ENCODE measurements at regions not wholly inside any gene's neighbourhood (a gene's known extent, or its start where the extent isn't known, plus 50 kb on each side); places are given as distances from the start of the nearest gene placed in this dataset.
"Not testable (repeated sequence)": the region's sequence is repeated elsewhere in the genome, so short reads cannot be mapped to it uniquely, and the experiment has no call there.

DNA sequence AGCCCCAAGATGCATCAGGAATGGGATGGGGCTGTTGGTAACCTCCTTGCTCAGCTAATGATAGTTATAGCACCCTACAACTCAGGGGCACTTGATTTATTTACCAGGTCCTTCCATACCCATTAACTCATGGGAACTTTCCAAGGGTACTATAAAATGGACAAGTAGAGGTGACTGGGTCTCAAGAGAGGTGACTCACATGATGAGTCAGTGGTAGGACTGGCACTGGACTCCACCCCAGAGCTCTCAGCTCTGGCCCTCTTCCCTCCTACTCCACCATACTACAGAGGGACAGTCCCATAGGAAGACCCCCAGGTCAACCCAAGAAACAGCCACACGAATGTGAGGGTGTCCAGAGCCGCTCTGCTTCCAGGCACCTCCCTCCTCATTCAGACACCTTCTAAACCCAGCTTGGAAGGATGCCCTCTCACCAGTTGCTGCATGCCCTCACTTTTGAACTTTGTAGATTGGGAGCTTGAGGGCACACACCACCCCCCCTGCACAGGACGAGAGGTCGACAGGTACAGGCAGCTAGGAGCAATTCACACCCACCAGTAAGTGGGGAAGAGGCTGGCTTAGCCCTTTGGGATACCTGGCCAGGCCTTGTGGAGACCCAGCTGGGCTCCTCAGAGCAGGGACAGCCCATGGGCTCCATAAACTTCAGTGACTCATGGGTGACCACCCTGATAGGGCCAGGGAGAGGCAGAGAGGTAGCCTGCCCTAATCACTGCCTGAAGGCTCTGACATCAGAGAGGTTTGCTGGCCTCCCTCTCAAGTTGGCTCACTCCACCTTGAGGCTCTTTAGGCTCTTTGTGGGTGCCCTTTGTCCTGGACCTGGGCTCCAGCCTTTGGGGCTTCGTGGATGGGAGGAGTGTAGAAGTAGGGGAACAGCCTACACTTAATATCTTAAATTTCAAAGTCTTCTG, 81.6 kb upstream of the MLN start:
- no peaks in the 10 kb centered on the region for H3K9me3 ChIP-seq (ENCODE audit: control insufficient read depth, insufficient read depth, low read length)
- H3K27me3 ChIP-seq (ENCODE audit: control insufficient read depth, insufficient read depth, low read length), result no peaks in the 10 kb centered on the region
- H3K4me3 ChIP-seq (ENCODE audit: low read depth, low read length), result no peak overlapping the region
- H3K9ac ChIP-seq (ENCODE audit: low read depth, low read length), result no peak overlapping the region
- H3K4me1 ChIP-seq (ENCODE audit: control insufficient read depth, insufficient read depth, low read length), result no peaks in the 10 kb centered on the region
- no peaks in the 10 kb centered on the region for H3K36me3 ChIP-seq (ENCODE audit: control insufficient read depth, insufficient read depth, low read length)

DNA sequence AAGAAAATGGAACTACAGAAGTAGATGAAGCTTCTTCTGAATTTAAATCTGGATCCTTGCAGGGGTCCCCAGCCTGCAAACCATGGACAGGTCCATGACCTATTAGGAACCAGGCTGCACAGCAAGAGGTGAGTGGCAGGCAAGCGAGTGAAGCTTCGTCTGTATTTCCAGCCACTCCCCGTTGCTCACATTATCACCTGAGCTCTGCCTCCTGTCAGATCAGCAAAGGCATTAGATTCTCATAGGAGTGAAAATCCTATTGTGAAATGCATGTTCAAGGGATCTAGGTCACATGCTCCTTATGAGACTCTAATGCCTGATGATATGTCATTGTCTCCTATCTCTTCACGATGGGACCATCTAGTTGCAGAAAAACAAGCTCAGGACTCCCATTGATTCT, 79.8 kb upstream of the MLN start:
- not testable (repeated sequence) for H3K27me3 ChIP-seq (ENCODE audit: control insufficient read depth, insufficient read depth, low read length); H3K9me3 ChIP-seq (ENCODE audit: control insufficient read depth, insufficient read depth, low read length); H3K4me1 ChIP-seq (ENCODE audit: control insufficient read depth, insufficient read depth, low read length); H3K36me3 ChIP-seq (ENCODE audit: control insufficient read depth, insufficient read depth, low read length); H3K4me3 ChIP-seq (ENCODE audit: low read depth, low read length); H3K9ac ChIP-seq (ENCODE audit: low read depth, low read length)

DNA sequence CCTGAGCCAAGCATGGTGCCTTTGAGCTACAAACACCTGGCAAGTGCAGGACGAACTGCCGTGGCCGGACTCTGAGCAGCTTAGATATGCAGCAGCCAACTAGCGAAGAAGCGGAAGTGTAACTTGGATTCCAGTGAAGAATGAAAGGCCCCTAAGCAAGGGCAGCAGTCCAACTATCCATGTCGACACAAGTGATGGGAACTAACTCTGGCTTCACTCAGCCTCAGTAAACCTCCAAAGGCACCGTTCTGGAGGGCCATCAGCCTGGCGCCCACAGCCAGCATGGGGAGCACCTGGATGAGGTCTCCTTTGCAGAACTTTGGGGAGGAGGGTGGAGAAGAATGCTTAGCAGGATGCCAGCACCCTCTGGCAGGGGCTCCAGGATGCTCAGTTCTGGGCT, 78.4 kb upstream of the MLN start:
- H3K36me3 ChIP-seq (ENCODE audit: control insufficient read depth, insufficient read depth, low read length), result no peaks in the 10 kb centered on the region
- no peaks in the 10 kb centered on the region for H3K27me3 ChIP-seq (ENCODE audit: control insufficient read depth, insufficient read depth, low read length)
- no peak overlapping the region for H3K9ac ChIP-seq (ENCODE audit: low read depth, low read length)
- no peak overlapping the region for H3K4me3 ChIP-seq (ENCODE audit: low read depth, low read length)
- no peaks in the 10 kb centered on the region for H3K9me3 ChIP-seq (ENCODE audit: control insufficient read depth, insufficient read depth, low read length)
- peaks cover 3% of the 10 kb centered on the region for H3K4me1 ChIP-seq (ENCODE audit: control insufficient read depth, insufficient read depth, low read length)

DNA sequence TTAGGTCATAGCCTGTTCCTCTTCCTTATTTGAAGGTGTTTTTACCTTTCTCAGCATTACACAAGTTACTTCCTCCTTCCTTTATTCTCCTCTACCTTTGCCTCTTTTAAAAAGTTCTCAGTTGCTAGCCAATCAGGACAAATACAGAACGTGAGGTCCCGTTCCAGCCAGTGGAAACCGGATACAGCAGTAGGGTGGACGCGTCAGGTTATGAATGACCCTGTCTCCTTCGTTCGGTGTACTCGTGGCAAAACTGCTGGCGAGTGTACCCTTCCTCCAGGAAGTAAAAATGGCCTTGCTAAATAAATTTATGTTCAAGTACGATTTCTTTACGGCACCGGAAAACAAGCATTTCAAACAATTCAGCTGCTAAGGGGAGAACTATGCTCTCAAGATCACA, 77.0 kb upstream of the MLN start:
- peaks cover 3% of the 10 kb centered on the region for H3K4me1 ChIP-seq (ENCODE audit: control insufficient read depth, insufficient read depth, low read length)

DNA sequence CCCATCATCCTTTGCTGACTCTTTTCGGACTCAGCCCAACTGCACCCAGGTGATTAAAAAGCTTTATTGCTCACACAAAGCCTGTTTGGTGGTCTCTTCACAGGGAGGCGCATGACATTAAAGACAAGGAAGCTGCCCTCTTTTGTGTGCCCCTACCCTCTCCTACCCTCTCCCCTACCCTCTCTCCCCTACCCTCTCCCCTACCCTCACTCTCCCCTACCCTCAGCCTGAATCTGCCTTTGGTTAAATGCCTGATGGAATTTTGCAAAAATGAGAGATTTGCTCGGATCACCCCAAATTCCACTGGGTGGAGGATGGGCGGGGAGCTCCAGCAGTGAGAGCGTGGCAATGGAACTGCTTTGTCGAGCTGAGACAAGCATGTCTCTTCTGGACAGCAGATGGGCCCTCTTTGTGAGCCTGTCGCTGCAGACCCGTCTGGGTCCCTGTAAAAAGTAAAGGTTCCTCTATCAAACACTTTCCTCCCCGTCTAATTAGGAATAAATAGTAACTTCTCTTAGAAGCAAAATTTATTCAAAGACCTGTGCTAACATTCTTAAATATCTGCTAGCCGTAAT, 76.4 kb upstream of the MLN start:
- no peaks in the 10 kb centered on the region for H3K27me3 ChIP-seq (ENCODE audit: control insufficient read depth, insufficient read depth, low read length)

More for the DNA sequence above, 77.0 kb upstream of the MLN start:
- no peaks in the 10 kb centered on the region for H3K27me3 ChIP-seq (ENCODE audit: control insufficient read depth, insufficient read depth, low read length)
- no peaks in the 10 kb centered on the region for H3K36me3 ChIP-seq (ENCODE audit: control insufficient read depth, insufficient read depth, low read length)
- no peaks in the 10 kb centered on the region for H3K9me3 ChIP-seq (ENCODE audit: control insufficient read depth, insufficient read depth, low read length)
- no peak overlapping the region for H3K4me3 ChIP-seq (ENCODE audit: low read depth, low read length)
- H3K9ac ChIP-seq (ENCODE audit: low read depth, low read length), result no peak overlapping the region

DNA sequence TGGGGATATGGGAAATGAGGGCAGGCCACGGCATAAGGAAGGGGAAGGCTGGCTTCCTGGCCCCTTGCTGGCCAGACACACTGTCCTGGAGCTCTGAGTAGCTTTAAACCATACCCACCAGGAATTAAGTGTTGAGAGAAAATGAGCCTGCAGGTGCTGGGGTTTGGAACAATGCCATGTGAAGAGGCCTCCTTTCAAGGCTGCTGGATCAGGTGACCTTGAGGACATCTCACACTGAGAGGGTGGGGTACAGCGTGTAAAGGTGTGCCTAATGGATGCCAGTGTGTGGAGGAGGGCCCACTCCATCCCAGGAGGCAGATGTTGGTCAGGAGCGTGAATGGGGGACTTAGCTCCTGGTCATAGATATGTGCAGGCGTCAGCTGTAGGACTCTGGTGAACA, 74.8 kb upstream of the MLN start:
- H3K27me3 ChIP-seq (ENCODE audit: control insufficient read depth, insufficient read depth, low read length), result no peaks in the 10 kb centered on the region
- no peaks in the 10 kb centered on the region for H3K9me3 ChIP-seq (ENCODE audit: control insufficient read depth, insufficient read depth, low read length)
- H3K4me3 ChIP-seq (ENCODE audit: low read depth, low read length), result no peak overlapping the region
- no peak overlapping the region for H3K9ac ChIP-seq (ENCODE audit: low read depth, low read length)
- no peaks in the 10 kb centered on the region for H3K36me3 ChIP-seq (ENCODE audit: control insufficient read depth, insufficient read depth, low read length)
- peaks cover 3% of the 10 kb centered on the region for H3K4me1 ChIP-seq (ENCODE audit: control insufficient read depth, insufficient read depth, low read length)

More for the DNA sequence above, 76.4 kb upstream of the MLN start:
- Histone ChIP-seq H3K4me1 (ENCODE audit: control insufficient read depth, insufficient read depth, low read length) (peaks cover 3% of the 10 kb centered on the region), H3K9me3 (ENCODE audit: control insufficient read depth, insufficient read depth, low read length) (no peaks in the 10 kb centered on the region), H3K36me3 (ENCODE audit: control insufficient read depth, insufficient read depth, low read length) (no peaks in the 10 kb centered on the region), H3K9ac (ENCODE audit: low read depth, low read length) (no peak overlapping the region), H3K4me3 (ENCODE audit: low read depth, low read length) (no peak overlapping the region)

DNA sequence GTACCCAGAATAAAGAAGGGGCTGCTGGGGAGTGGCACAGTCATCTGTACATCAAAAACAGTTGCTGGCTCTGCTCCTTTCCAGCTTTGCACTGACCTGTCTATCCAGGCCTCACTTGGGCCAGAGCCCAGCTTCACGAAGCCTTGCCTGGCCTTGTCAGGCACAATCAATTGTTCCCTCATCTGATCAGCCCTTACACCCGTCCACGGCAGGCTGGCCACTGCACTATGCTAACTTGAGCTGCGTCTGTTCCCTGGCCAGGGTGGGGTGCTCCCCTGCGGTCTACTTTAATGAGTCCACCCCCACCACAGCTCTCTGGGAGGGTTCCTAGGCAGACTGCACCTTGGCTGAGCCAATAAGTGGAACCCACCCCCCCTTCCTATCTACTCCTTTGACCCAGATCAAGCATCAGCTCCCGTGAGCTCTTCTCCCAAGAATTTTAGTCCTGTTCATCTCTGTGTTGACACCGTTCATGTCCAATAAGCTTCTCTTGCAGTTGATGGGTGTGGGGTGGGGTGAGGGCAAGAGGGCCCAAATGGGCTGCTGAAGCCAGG, 74.3 kb upstream of the MLN start:
- Histone ChIP-seq H3K4me3 (ENCODE audit: low read depth, low read length) (no peak overlapping the region), H3K4me1 (ENCODE audit: control insufficient read depth, insufficient read depth, low read length) (peaks cover 3% of the 10 kb centered on the region), H3K27me3 (ENCODE audit: control insufficient read depth, insufficient read depth, low read length) (no peaks in the 10 kb centered on the region), H3K36me3 (ENCODE audit: control insufficient read depth, insufficient read depth, low read length) (no peaks in the 10 kb centered on the region), H3K9ac (ENCODE audit: low read depth, low read length) (no peak overlapping the region), H3K9me3 (ENCODE audit: control insufficient read depth, insufficient read depth, low read length) (no peaks in the 10 kb centered on the region)

DNA sequence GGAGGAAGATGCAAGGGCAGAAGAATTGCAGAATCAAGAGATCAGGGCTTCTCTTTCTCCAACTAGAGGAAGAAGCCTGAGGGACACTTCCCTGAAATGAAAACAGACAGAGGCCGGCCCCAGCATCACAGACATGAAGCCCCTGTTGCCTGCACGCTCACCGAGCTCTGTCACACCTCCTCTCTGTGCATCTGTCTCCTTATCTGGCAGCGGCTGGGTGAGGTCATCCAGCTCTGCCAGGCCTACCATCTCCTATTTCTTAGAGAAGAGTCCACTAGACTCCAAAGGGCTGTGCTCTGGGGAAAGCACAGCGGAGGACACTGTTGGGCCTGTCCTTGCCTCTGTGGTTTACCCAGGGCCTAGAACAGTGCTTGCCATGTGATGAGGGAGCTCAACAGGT, 71.9 kb upstream of the MLN start:
- H3K27me3 ChIP-seq (ENCODE audit: control insufficient read depth, insufficient read depth, low read length), result no peaks in the 10 kb centered on the region

DNA sequence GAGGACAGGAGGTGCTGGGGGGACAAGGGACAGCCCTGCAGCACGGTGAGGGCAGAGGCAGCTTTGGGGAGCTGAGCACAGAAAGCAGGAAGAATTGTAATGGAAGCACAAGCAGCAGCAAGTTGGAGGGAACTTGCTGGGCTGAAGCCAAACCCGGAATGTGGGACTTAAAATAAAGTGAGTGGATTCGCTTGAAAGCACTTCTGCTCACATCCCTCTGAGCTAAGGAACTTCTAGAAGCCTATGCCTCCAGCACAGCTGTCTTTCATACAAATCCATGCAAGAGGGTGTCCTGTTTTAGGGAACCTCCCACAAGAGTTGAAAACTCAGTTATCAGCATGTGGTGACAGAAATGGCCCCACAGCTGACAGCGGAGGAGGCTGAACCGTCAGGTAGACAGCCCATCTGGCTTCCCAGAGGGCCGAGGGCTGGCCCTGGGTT, 71.4 kb upstream of the MLN start:
- no peaks in the 10 kb centered on the region for H3K27me3 ChIP-seq (ENCODE audit: control insufficient read depth, insufficient read depth, low read length)

More for the DNA sequence above, 71.9 kb upstream of the MLN start:
- no peaks in the 10 kb centered on the region for H3K36me3 ChIP-seq (ENCODE audit: control insufficient read depth, insufficient read depth, low read length)
- H3K4me1 ChIP-seq (ENCODE audit: control insufficient read depth, insufficient read depth, low read length), result peaks cover 5% of the 10 kb centered on the region
- H3K4me3 ChIP-seq (ENCODE audit: low read depth, low read length), result no peak overlapping the region
- H3K9me3 ChIP-seq (ENCODE audit: control insufficient read depth, insufficient read depth, low read length), result no peaks in the 10 kb centered on the region
- H3K9ac ChIP-seq (ENCODE audit: low read depth, low read length), result no peak overlapping the region

DNA sequence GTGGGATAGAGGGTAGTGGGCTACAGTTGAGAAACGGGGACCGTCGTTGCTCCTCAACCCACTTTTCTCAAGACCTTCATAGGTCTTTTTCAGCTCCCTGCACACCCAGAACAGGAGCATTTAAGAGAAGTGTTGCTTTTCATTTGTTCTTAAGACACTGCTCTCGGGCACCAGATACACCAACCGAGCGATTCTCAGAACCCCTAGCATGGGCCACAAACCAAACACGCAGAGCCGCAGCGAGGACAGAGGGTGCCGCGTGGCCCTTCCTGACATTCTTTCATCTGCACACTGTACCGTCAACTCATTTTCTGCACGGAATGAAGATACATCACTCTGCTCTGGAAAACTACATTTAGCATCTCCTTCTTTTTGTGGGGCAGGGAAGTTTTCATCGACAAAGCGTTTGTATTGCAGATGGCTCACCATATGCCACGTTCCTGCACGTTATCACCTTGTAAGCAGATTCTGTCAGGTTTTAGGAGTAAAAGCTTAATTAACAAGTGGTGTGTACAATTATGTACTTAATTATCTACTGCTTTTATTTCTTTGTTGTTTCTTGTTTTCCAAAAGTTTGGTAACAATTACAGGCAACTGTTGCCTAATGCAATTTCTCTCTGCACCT, 70.4 kb upstream of the MLN start:
- Histone ChIP-seq H3K9me3 (ENCODE audit: control insufficient read depth, insufficient read depth, low read length) (no peaks in the 10 kb centered on the region), H3K27me3 (ENCODE audit: control insufficient read depth, insufficient read depth, low read length) (no peaks in the 10 kb centered on the region), H3K4me3 (ENCODE audit: low read depth, low read length) (no peak overlapping the region), H3K36me3 (ENCODE audit: control insufficient read depth, insufficient read depth, low read length) (no peaks in the 10 kb centered on the region), H3K4me1 (ENCODE audit: control insufficient read depth, insufficient read depth, low read length) (peaks cover 2% of the 10 kb centered on the region), H3K9ac (ENCODE audit: low read depth, low read length) (no peak overlapping the region)

More for the DNA sequence above, 71.4 kb upstream of the MLN start:
- no peaks in the 10 kb centered on the region for H3K9me3 ChIP-seq (ENCODE audit: control insufficient read depth, insufficient read depth, low read length)
- H3K36me3 ChIP-seq (ENCODE audit: control insufficient read depth, insufficient read depth, low read length), result no peaks in the 10 kb centered on the region
- no peak overlapping the region for H3K9ac ChIP-seq (ENCODE audit: low read depth, low read length)
- H3K4me1 ChIP-seq (ENCODE audit: control insufficient read depth, insufficient read depth, low read length), result peaks cover 4% of the 10 kb centered on the region
- H3K4me3 ChIP-seq (ENCODE audit: low read depth, low read length), result no peak overlapping the region

DNA sequence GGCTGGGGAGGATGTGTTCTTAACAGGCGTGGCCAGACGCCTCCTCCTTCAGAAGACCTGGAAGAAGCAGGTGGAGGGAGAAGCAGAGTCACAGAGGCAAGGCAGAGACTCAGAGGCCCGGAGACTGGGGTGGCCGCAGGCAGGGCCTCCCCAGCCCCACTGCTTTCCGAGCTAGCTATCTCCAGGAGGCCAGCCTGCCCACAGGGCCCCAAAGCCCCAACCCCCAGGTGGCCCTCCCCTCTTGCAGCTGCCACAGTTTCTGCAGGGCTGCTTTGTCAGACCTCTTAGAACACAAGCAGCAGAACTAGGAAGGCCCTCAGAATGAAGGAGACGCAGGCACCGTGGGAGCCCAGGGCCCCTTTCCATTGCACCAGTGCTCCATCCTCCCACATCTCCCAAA, 69.0 kb upstream of the MLN start:
- Histone ChIP-seq H3K27me3 (ENCODE audit: control insufficient read depth, insufficient read depth, low read length) (no peaks in the 10 kb centered on the region), H3K4me1 (ENCODE audit: control insufficient read depth, insufficient read depth, low read length) (peaks cover 2% of the 10 kb centered on the region), H3K9ac (ENCODE audit: low read depth, low read length) (no peak overlapping the region), H3K4me3 (ENCODE audit: low read depth, low read length) (no peak overlapping the region), H3K9me3 (ENCODE audit: control insufficient read depth, insufficient read depth, low read length) (no peaks in the 10 kb centered on the region), H3K36me3 (ENCODE audit: control insufficient read depth, insufficient read depth, low read length) (no peaks in the 10 kb centered on the region)
